Lower lobe of right lung (tissue), 2 donors: ENCODE measurements at regions not wholly inside any gene's neighbourhood (a gene's known extent, or its start where the extent isn't known, plus 50 kb on each side); places are given as distances from the start of the nearest gene placed in this dataset.

Experiments
- ATAC-seq, 2 donors: fragments of 200-7000 bp; cut with Tn5 transposase; one replicate each; pipeline ENCODE4 v1.9.1; 2020 to 2022; ENCODE audit warnings: mild to moderate bottlenecking in 2 of 2, moderate library complexity in 2 of 2
- DNase-seq: peaks from one replicate; pipeline ENCODE4 v3.0.0-alpha.2; 2020
- H3K27ac ChIP-seq: fragments of 200-600 bp; one replicate; pipeline ENCODE4 v1.8.0; 2022
- H3K27me3 ChIP-seq: fragments of 200-600 bp; one replicate; pipeline ENCODE4 v1.8.0; 2022; ENCODE audit warnings: low read depth
- H3K36me3 ChIP-seq: fragments of 200-600 bp; one replicate; pipeline ENCODE4 v1.8.0; 2022; ENCODE audit warnings: mild to moderate bottlenecking
- H3K4me1 ChIP-seq: fragments of 200-600 bp; one replicate; pipeline ENCODE4 v1.8.0; 2022
- H3K4me3 ChIP-seq: fragments of 200-600 bp; one replicate; pipeline ENCODE4 v1.8.0; 2022; ENCODE audit warnings: mild to moderate bottlenecking
- H3K9me3 ChIP-seq: fragments of 200-600 bp; one replicate; pipeline ENCODE4 v1.8.0; 2022
- CTCF ChIP-seq: fragments of 200-600 bp; IDR thresholded peaks from one replicate; pipeline ENCODE4 v1.8.0; 2022; ENCODE audit warnings: antibody characterized with exemption, mild to moderate bottlenecking
- intact Hi-C: fragments of 100-400 bp; cut with DNase I; formaldehyde crosslinking; loops from one replicate; pipeline ENCODE4 v1.11.0; 2022
- donor health status: DM: no; HTN: yes; CAD: no; lungs with severe emphysema.

GRCh38 chr5:86814315-86814714 is 196.6 kb downstream of the COX7C start:
- no peak for DNase-seq
- Histone ChIP-seq H3K4me3 (no peak overlapping the region), H3K27me3 (no peaks in the 10 kb centered on the region), H3K27ac (no peak overlapping the region), H3K9me3 (no peaks in the 10 kb centered on the region), H3K4me1 (no peaks in the 10 kb centered on the region), H3K36me3 (no peaks in the 10 kb centered on the region)
- no peak for TF ChIP-seq CTCF
- intact Hi-C loops: no loop called here
- no peak for ATAC-seq

GRCh38 chr5:86814907-86815306 is 197.2 kb downstream of the COX7C start:
- DNase-seq: no peak
- Histone ChIP-seq H3K4me1 (no peaks in the 10 kb centered on the region), H3K9me3 (no peaks in the 10 kb centered on the region), H3K27me3 (no peaks in the 10 kb centered on the region), H3K27ac (no peak overlapping the region), H3K4me3 (no peak overlapping the region), H3K36me3 (no peaks in the 10 kb centered on the region)
- intact Hi-C loops: no loop called here
- no peak for ATAC-seq
- no peak for TF ChIP-seq CTCF

GRCh38 chr5:86824637-86825036 is 206.9 kb downstream of the COX7C start:
- Histone ChIP-seq H3K27me3 (no peaks in the 10 kb centered on the region), H3K4me1 (no peaks in the 10 kb centered on the region), H3K36me3 (no peaks in the 10 kb centered on the region), H3K9me3 (no peaks in the 10 kb centered on the region), H3K27ac (no peak overlapping the region), H3K4me3 (no peak overlapping the region)
- no peak for TF ChIP-seq CTCF
- ATAC-seq (no peak), DNase-seq (no peak)
- intact Hi-C loops: no loop called here

- Histone ChIP-seq H3K9me3 (no peaks in the 10 kb centered on the region), H3K27me3 (no peaks in the 10 kb centered on the region), H3K4me3 (no peak overlapping the region), H3K36me3 (no peaks in the 10 kb centered on the region), H3K27ac (no peak overlapping the region), H3K4me1 (no peaks in the 10 kb centered on the region)
- intact Hi-C loops: no loop called here
- ATAC-seq (no peak), DNase-seq (no peak)
- no peak for TF ChIP-seq CTCF
Observed at GRCh38 chr5:86831128-86831527, 213.4 kb downstream of the COX7C start.

GRCh38 chr5:86833868-86834267 is 216.1 kb downstream of the COX7C start:
- intact Hi-C loops: no loop called here
- no peak for TF ChIP-seq CTCF
- Histone ChIP-seq H3K9me3 (no peaks in the 10 kb centered on the region), H3K27ac (no peak overlapping the region), H3K27me3 (no peaks in the 10 kb centered on the region), H3K4me1 (no peaks in the 10 kb centered on the region), H3K4me3 (no peak overlapping the region), H3K36me3 (no peaks in the 10 kb centered on the region)
- DNase-seq: no peak
- no peak for ATAC-seq

GRCh38 chr5:86837610-86838009 is 219.9 kb downstream of the COX7C start:
- intact Hi-C loops: no loop called here
- ATAC-seq: no peak

More at GRCh38 chr5:86837610-86838009, 219.9 kb downstream of the COX7C start:
- Histone ChIP-seq H3K4me1 (no peaks in the 10 kb centered on the region), H3K9me3 (no peaks in the 10 kb centered on the region), H3K27me3 (no peaks in the 10 kb centered on the region), H3K36me3 (no peaks in the 10 kb centered on the region), H3K27ac (no peak overlapping the region), H3K4me3 (no peak overlapping the region)
- no peak for TF ChIP-seq CTCF
- no peak for DNase-seq
